ENCODE measurements at regions not wholly inside any gene's neighbourhood (a gene's known extent, or its start where the extent isn't known, plus 50 kb on each side); places are given as distances from the start of the nearest gene placed in this dataset.

- POLR2A ChIA-PET, result no interaction called here
- peak in 1 of 10 donors; percentile 58 for DNase-seq
- Mint-ChIP-seq H3K4me1 (no peaks in the 10 kb centered on the region), H3K9me3 (peaks cover 0 to 4% (median 1%) of the 10 kb centered on the region in 9 donors), H3K4me3 (no peak overlapping the region), H3K36me3 (peaks cover 0 to 5% (median 0%) of the 10 kb centered on the region in 3 donors), H3K27ac (no peak overlapping the region), H3K27me3 (no peaks in the 10 kb centered on the region)
- no peak for ATAC-seq
Observed at GRCh38 chr17:52751051-52751450, 592.5 kb upstream of the CA10 start.

GRCh38 chr17:52744179-52744578 is 585.7 kb upstream of the CA10 start:
- Mint-ChIP-seq H3K27me3 (no peaks in the 10 kb centered on the region), H3K9me3 (peaks cover 0 to 7% (median 0%) of the 10 kb centered on the region in 9 donors), H3K4me3 (no peak overlapping the region), H3K27ac (no peak overlapping the region), H3K36me3 (no peaks in the 10 kb centered on the region), H3K4me1 (no peaks in the 10 kb centered on the region)
- ATAC-seq, result no peak
- POLR2A ChIA-PET, result no interaction called here
- DNase-seq, result no peak

DNA sequence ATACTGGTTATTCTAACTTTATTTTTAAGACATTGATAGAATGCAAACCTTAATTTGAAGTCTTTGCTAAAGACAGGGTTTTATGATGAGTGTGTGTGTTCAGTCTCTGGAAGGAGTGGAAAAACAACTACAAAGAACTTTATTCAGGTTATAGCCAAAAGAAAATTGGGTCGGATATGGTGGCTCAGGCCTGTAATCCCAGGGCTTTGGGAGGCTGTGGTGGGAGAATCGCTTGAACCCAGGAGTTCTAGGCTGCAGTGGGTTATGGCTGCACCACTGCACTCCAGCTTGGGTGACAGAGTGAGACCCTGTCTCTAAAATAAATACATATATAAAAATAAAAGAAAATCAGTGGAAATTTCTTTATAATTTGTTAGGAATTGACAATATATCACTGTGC is 581.5 kb upstream of the CA10 start:
- Mint-ChIP-seq H3K4me1 (no peaks in the 10 kb centered on the region), H3K36me3 (no peaks in the 10 kb centered on the region), H3K9me3 (peaks cover 0 to 6% (median 0%) of the 10 kb centered on the region in 9 donors), H3K4me3 (no peak overlapping the region), H3K27ac (no peak overlapping the region), H3K27me3 (no peaks in the 10 kb centered on the region)
- ATAC-seq (no peak), DNase-seq (no peak)
- POLR2A ChIA-PET, result no interaction called here

GRCh38 chr17:52738791-52739190 is 580.3 kb upstream of the CA10 start:
- H3K4me3 Mint-ChIP-seq, result no peak overlapping the region
- POLR2A ChIA-PET, result no interaction called here
- no peaks in the 10 kb centered on the region for H3K36me3 Mint-ChIP-seq
- ATAC-seq, result no peak
- H3K27ac Mint-ChIP-seq, result no peak overlapping the region
- H3K9me3 Mint-ChIP-seq, result peaks cover 0 to 5% (median 0%) of the 10 kb centered on the region in 9 donors
- H3K4me1 Mint-ChIP-seq, result no peaks in the 10 kb centered on the region
- no peaks in the 10 kb centered on the region for H3K27me3 Mint-ChIP-seq
- no peak for DNase-seq

DNA sequence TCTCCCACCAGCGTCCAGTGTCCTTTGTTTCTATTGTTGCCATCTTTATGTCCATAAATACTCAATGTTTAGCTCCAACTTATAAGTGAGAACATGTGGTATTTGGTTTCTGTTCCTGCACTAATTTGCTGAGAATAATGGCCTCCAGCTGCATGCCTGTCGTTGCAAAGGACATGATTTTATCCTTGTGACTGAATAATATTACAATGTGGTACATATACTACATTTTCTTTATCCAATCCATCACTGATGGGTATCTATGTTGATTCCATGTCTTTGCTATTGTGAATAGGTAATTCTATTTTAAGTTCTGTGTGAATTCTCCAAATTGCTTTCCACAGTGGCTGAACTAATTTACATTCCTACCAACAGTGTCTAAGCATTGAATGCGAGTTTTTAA is 578.6 kb upstream of the CA10 start:
- no peaks in the 10 kb centered on the region for H3K4me1 Mint-ChIP-seq
- no peak for ATAC-seq
- no peak overlapping the region for H3K27ac Mint-ChIP-seq
- no peaks in the 10 kb centered on the region for H3K36me3 Mint-ChIP-seq
- POLR2A ChIA-PET, result no interaction called here
- no peak overlapping the region for H3K4me3 Mint-ChIP-seq
- H3K27me3 Mint-ChIP-seq, result no peaks in the 10 kb centered on the region
- H3K9me3 Mint-ChIP-seq, result peaks cover 0 to 5% (median 0%) of the 10 kb centered on the region in 9 donors
- DNase-seq, result no peak

DNA sequence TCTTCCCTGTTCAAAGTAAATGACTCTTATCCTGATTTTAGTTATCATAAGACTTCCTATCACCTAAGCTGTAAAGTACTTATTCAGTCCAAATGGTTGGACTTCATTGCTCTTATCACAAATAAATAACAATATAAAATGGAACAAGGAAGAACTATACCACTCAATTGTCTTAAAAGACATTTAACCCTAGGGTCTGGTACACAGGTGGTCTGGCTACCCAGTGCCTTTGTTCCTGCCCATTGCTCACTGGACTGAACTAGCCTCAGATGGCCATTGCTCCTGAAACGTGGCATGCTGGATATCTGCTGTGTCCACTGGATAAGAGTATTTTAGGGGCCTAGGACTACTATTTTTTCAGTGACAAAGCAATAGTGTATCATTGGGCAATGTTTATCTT is 574.3 kb upstream of the CA10 start:
- Mint-ChIP-seq H3K4me1 (no peaks in the 10 kb centered on the region), H3K36me3 (no peaks in the 10 kb centered on the region), H3K27me3 (no peaks in the 10 kb centered on the region), H3K9me3 (peaks cover 0 to 3% (median 0%) of the 10 kb centered on the region in 9 donors), H3K27ac (no peak overlapping the region), H3K4me3 (no peak overlapping the region)
- POLR2A ChIA-PET, result no interaction called here
- ATAC-seq (no peak), DNase-seq (no peak)

DNA sequence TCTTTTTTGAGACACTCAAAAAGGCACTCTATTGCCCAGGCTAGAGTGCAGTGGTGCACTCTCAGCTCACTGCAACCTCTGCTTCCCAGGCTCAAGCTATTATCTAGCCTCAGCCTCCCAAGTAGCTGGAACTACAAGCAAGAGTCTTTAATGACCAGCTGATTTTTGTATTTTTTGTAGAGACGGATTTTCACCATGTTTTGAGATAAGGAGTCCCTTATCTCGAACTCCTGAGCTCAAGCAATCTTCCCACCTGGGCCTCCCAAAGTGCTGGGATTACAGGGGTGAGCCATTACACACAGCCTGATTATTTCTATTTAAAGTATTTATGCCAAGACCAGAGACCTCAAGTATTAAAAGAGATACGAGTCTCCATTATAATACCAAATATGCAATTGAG is 566.1 kb upstream of the CA10 start:
- DNase-seq (no peak), ATAC-seq (no peak)
- peaks cover 0 to 3% (median 0%) of the 10 kb centered on the region in 9 donors for H3K9me3 Mint-ChIP-seq
- H3K27ac Mint-ChIP-seq, result no peak overlapping the region
- POLR2A ChIA-PET, result no interaction called here
- no peaks in the 10 kb centered on the region for H3K4me1 Mint-ChIP-seq
- no peaks in the 10 kb centered on the region for H3K36me3 Mint-ChIP-seq
- H3K4me3 Mint-ChIP-seq, result no peak overlapping the region
- H3K27me3 Mint-ChIP-seq, result peaks cover 0 to 2% (median 0%) of the 10 kb centered on the region in 5 donors

GRCh38 chr17:52721910-52722309 is 563.4 kb upstream of the CA10 start:
- Mint-ChIP-seq H3K4me1 (no peaks in the 10 kb centered on the region), H3K36me3 (no peaks in the 10 kb centered on the region), H3K4me3 (no peak overlapping the region), H3K9me3 (peaks cover 0 to 14% (median 3%) of the 10 kb centered on the region in 9 donors), H3K27me3 (peaks cover 0 to 4% (median 0%) of the 10 kb centered on the region in 5 donors), H3K27ac (no peak overlapping the region)
- POLR2A ChIA-PET, result no interaction called here
- ATAC-seq (no peak), DNase-seq (no peak)

GRCh38 chr17:52710363-52710901 is 551.9 kb upstream of the CA10 start:
- Mint-ChIP-seq H3K4me3 (no peak overlapping the region), H3K27me3 (peaks cover 0 to 3% (median 1%) of the 10 kb centered on the region in 5 donors), H3K9me3 (peaks cover 0 to 12% (median 4%) of the 10 kb centered on the region in 9 donors), H3K4me1 (no peaks in the 10 kb centered on the region), H3K27ac (no peak overlapping the region), H3K36me3 (no peaks in the 10 kb centered on the region)
- ATAC-seq, result no peak
- no peak for DNase-seq
- POLR2A ChIA-PET, result no interaction called here

GRCh38 chr17:52709724-52710123 is 551.2 kb upstream of the CA10 start:
- H3K4me1 Mint-ChIP-seq, result no peaks in the 10 kb centered on the region
- POLR2A ChIA-PET, result no interaction called here
- DNase-seq, result no peak

DNA sequence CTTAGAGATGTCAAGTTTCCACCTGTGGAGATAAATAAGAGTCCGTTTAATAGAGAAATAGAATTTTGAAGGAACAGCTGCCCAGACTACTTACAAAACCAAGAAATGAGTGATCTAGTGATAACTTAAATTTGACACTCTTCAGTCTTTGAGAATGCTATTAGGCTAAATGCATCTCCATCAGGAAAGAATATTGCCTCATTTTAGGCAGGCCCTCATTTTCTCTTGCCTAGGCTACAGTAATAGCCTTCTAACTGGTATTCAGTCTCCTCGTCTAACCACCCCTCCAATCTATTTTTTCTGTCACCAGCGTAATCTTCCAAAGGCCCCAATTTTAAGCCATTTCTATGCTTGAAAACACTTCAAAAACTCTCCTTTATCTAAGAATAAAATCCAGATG is 537.8 kb upstream of the CA10 start:
- POLR2A ChIA-PET, result no interaction called here
- Mint-ChIP-seq H3K27ac (no peak overlapping the region), H3K27me3 (peaks cover 0 to 4% (median 0%) of the 10 kb centered on the region in 5 donors), H3K4me1 (no peaks in the 10 kb centered on the region), H3K9me3 (peaks cover 0 to 12% (median 2%) of the 10 kb centered on the region in 9 donors), H3K4me3 (no peak overlapping the region), H3K36me3 (no peaks in the 10 kb centered on the region)
- ATAC-seq (no peak), DNase-seq (no peak)

More at GRCh38 chr17:52709724-52710123, 551.2 kb upstream of the CA10 start:
- Mint-ChIP-seq H3K9me3 (peaks cover 0 to 12% (median 4%) of the 10 kb centered on the region in 9 donors), H3K27ac (no peak overlapping the region), H3K36me3 (no peaks in the 10 kb centered on the region), H3K4me3 (no peak overlapping the region), H3K27me3 (peaks cover 0 to 3% (median 1%) of the 10 kb centered on the region in 5 donors)
- ATAC-seq, result no peak

DNA sequence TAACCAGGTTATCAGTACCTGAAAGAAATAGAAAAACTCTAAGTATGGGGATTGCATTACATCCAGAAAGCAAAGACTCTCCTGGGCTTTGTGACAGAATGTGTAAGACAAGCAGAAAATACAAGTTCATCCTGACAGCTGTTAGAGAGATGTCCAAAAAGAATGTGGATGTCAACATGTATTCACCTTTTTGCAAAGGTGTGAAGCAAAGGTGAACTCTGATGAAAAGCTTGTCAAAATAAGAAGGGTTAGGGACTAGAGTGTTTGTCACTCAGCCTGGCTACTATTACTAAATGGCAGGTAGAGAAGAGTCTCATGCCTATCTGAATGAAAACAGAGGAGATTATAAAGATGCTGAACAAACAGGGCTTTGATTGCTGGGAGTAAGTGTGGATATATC is 527.6 kb upstream of the CA10 start:
- no peaks in the 10 kb centered on the region for H3K4me1 Mint-ChIP-seq

GRCh38 chr17:52681480-52681879 is 523.0 kb upstream of the CA10 start:
- H3K4me1 Mint-ChIP-seq, result no peaks in the 10 kb centered on the region
- peak overlapping the region in 1 of 10 donors; percentile 3 for H3K27ac Mint-ChIP-seq
- H3K27me3 Mint-ChIP-seq, result no peaks in the 10 kb centered on the region
- no peak overlapping the region for H3K4me3 Mint-ChIP-seq
- peaks cover 0 to 9% (median 0%) of the 10 kb centered on the region in 3 donors for H3K36me3 Mint-ChIP-seq
- H3K9me3 Mint-ChIP-seq, result peaks cover 8 to 48% (median 31%) of the 10 kb centered on the region in 9 donors
- DNase-seq (no peak), ATAC-seq (no peak)
- POLR2A ChIA-PET, result no interaction called here

More for the DNA sequence above, 527.6 kb upstream of the CA10 start:
- ATAC-seq (no peak), DNase-seq (no peak)
- Mint-ChIP-seq H3K9me3 (peaks cover 0 to 8% (median 3%) of the 10 kb centered on the region in 9 donors), H3K27me3 (no peaks in the 10 kb centered on the region), H3K4me3 (no peak overlapping the region), H3K27ac (no peak overlapping the region), H3K36me3 (no peaks in the 10 kb centered on the region)
- POLR2A ChIA-PET, result no interaction called here

GRCh38 chr17:52678211-52678610 is 519.7 kb upstream of the CA10 start:
- peaks cover 8 to 53% (median 32%) of the 10 kb centered on the region in 9 donors for H3K9me3 Mint-ChIP-seq
- H3K27ac Mint-ChIP-seq, result no peak overlapping the region
- H3K4me1 Mint-ChIP-seq, result no peaks in the 10 kb centered on the region
- H3K4me3 Mint-ChIP-seq, result no peak overlapping the region
- DNase-seq (no peak), ATAC-seq (no peak)
- H3K36me3 Mint-ChIP-seq, result peaks cover 0 to 9% (median 0%) of the 10 kb centered on the region in 3 donors
- POLR2A ChIA-PET, result no interaction called here
- peaks cover 0 to 1% (median 0%) of the 10 kb centered on the region in 5 donors for H3K27me3 Mint-ChIP-seq

All from naive thymus-derived CD8-positive, alpha-beta T cell (primary cell).